ENCODE measurements at regions not wholly inside any gene's neighbourhood (a gene's known extent, or its start where the extent isn't known, plus 50 kb on each side); places are given as distances from the start of the nearest gene placed in this dataset.

DNA sequence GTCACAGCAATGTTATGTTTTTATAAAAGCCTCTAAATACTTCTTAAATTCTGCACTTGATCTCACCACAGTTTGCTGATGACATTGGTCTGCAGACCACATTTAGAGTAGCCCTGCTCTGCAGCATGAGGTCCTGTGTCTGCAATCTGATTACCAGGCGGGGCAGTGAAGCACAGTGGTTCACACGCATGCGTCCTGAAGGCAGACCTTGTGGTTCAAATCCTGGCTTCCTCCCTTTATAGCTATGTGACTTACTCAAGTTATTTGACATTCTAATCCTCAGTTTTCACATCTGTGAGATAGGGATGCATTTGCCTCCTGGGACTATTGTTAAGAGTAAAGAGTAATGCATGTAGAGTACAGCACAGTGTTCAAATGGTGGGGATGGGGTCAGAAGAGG lies 50.3 kb downstream of the BMAL2 start:
- DNase-seq = no peak

DNA sequence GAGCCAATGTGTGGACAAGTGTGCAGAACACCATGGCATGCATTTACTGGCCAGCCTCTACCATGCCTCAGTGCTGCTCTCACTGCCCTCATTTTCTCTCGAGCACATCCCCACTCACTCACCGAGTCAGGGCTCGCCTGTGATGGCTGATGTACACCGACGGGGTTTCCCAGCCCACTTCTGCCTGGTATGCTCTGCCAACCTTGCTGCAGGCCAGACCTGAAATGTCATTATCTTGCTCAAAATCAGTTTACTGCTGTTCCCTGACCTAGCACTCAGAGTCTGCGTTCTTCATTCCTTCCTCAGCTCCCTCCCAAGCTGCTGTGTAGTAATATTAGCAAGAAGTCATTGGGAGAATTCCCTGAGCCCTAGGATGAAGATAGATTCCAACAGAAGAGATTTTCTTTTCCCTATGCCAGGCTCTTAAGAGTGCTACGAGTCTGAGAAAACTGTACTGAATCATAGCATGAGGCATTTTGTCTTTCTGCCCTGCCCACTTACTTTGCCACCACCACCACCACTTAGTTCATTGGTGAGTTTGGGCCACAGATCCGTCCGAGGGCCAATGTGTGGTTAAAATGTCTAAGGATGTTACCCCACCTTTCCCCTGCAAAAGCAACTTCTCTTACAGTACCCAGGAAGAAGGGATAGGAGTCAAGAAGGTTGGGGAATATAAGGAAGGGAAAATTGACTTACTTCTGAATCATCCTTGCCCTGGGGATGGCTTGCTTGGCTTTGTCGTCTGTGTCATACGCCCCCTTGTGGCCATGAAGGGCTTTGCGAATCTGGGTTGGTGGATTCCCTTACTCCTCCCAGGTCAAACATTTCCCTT lies 51.0 kb downstream of the BMAL2 start:
- peak; percentile 44 to 61 for DNase-seq

DNA sequence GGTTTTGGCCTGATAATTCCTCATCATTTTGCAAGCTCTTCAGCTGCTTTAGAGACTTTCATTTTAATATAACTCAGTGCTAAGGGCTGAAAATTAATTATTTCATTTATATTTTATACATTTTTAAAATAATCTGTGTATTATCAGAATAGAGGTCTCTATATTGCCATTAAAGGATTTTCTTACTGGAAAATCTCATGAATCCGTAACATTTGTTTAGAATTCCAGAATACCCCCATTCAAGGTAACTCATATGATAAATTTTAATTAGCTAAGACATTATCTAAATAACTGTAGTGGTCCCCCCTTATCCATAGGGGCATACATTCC lies 51.6 kb downstream of the BMAL2 start:
- no peak for DNase-seq

GRCh38 chr12:27385766-27386564 lies 53.3 kb downstream of the BMAL2 start:
- DNase-seq = no peak

- DNase-seq = no peak
Measured at GRCh38 chr12:27387473-27387872, 54.8 kb downstream of the BMAL2 start.

DNA sequence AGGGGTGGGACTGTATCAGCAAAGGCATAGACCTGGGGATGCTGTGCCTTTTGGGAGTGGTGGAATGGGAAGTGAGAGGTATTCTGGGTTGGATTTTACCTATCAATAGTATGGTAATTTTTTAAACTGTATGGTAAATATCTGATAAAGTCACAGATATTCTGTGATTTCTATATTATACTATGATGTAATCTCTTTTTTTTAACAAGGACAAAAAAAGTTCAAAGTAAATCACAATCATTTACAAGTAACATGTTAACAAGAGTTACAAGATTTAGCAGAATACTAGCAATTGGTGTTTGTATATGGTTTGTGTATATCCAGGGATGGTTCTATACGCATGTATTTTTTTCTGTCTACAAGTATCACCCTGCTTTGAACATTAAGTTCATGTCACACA lies 56.0 kb downstream of the BMAL2 start:
- no peak for DNase-seq

- no peak for DNase-seq
Measured at GRCh38 chr12:27394676-27395075, 51.9 kb upstream of the SMCO2 start.

GRCh38 chr12:27396216-27396815 lies 50.2 kb upstream of the SMCO2 start:
- DNase-seq = no peak
